K562 (cell line): ENCODE measurements at regions not wholly inside any gene's neighbourhood (a gene's known extent, or its start where the extent isn't known, plus 50 kb on each side); places are given as distances from the start of the nearest gene placed in this dataset.

Source experiments
- CTCF ChIP-seq, 3 experiments: IDR thresholded peaks in 2 of 3; conservative IDR thresholded peaks in 1 of 3; 2 replicates each; pipeline ENCODE4 v1.5.1; 2011 to 2012; ENCODE audit warnings: low read length in 3 of 3, mild to moderate bottlenecking in 3 of 3, control low read depth in 2 of 3, improper control_type of control experiment in 1 of 3, inconsistent platforms in 1 of 3, low read depth in 1 of 3, mixed read lengths in 1 of 3, moderate library complexity in 1 of 3; ENCODE audit not compliant: insufficient read depth in 2 of 3
- HDAC1 ChIP-seq, 2 experiments: fragments of 450-650 bp; IDR thresholded peaks; 2 replicates each; pipeline ENCODE4 v1.6.1; 2016 to 2017; ENCODE audit warnings: inconsistent platforms in 1 of 2, mild to moderate bottlenecking in 1 of 2, moderate library complexity in 1 of 2
- TF ChIP-seq, protein P1 (sequence below): sonication (generic); formaldehyde crosslinking; IDR thresholded peaks from 2 replicates; pipeline ENCODE4 v1.8.0; 2022; ENCODE audit warnings: mild to moderate bottlenecking, missing genetic modification reagents, borderline replicate concordance

- TF ChIP-seq HDAC1 (IDR thresholded peaks at IDR 0.05) (0 out of 4 replicates have a peak, but pooled peaks of 1 of the 2 experiments have one; percentile 35), CTCF (IDR thresholded peaks at IDR 0.05 in 2 of 3, conservative IDR thresholded peaks at IDR 0.05 in 1 of 3; ENCODE audit: insufficient read depth in 2 of 3, low read depth in 1 of 3, low read length in 3 of 3) (no peak)
- TF ChIP-seq, protein P1, sequence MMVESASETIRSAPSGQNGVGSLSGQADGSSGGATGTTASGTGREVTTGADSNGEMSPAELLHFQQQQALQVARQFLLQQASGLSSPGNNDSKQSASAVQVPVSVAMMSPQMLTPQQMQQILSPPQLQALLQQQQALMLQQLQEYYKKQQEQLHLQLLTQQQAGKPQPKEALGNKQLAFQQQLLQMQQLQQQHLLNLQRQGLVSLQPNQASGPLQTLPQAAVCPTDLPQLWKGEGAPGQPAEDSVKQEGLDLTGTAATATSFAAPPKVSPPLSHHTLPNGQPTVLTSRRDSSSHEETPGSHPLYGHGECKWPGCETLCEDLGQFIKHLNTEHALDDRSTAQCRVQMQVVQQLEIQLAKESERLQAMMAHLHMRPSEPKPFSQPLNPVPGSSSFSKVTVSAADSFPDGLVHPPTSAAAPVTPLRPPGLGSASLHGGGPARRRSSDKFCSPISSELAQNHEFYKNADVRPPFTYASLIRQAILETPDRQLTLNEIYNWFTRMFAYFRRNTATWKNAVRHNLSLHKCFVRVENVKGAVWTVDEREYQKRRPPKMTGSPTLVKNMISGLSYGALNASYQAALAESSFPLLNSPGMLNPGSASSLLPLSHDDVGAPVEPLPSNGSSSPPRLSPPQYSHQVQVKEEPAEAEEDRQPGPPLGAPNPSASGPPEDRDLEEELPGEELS (CRISPR knock-in tag) = no peak
These were observed 176.4 kb upstream of the GSE1 start for GRCh38 chr16:85436636-85437165.
